GM19238 (cell line): ENCODE measurements at regions not wholly inside any gene's neighbourhood (a gene's known extent, or its start where the extent isn't known, plus 50 kb on each side); places are given as distances from the start of the nearest gene placed in this dataset.
"Not testable (repeated sequence)": the region's sequence is repeated elsewhere in the genome, so short reads cannot be mapped to it uniquely, and the experiment has no call there.

ENCODE experiments used
- DNase-seq: peaks from one replicate; pipeline ENCODE4 v3.0.0; 2011; ENCODE audit warnings: low spot score; ENCODE audit not compliant: insufficient read length

DNA sequence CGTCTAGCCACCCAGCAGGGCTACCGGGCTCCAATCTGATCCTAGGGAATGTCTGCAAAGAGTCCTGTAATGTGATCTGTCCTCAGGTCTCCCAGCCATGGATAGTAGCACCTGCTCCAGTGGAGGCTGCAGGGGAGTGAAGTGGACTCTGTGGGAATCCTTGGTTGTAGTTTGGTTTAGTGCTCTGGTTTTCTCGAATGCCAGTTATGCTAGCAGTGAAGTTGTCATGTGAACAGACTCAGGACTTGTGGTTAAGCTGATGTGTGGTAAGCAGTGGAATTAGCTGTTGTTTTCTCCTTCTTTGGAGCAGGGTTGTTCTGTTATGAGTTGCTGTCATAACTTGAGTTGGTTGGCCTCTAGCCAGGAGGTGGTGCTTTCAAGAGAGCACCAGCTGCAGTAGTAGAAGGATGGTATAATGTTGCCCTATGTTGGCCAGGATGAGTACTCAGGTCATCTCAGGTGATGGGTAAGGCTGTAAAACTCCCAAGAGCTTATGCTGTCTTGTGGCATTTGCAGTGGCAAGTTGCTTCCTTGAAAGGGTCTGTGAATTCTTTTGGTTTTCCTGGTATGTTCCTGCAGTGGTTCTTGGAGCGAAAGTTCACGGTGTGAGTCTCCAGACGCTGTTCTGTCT, 390.2 kb downstream of the UTRN start:
- DNase-seq, result no peak

DNA sequence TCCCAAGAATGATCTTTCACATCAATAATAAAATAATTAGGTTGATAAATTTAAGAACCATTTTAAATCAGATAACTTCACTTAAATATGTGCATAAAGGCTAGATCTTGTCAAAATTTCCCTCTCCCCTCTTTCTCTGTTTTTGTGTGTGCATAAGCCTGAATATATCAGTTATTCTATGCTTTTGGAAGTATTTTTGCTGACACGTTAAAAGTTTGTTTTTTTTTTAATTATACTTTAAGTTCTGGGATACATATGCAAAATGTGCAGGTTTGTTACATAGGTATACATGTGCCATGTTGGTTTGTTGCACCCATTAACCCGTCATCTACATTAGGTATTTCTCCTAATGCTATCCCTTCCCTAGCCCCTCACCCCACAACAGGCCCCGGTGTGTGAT, 391.2 kb downstream of the UTRN start:
- not testable (repeated sequence) for DNase-seq

DNA sequence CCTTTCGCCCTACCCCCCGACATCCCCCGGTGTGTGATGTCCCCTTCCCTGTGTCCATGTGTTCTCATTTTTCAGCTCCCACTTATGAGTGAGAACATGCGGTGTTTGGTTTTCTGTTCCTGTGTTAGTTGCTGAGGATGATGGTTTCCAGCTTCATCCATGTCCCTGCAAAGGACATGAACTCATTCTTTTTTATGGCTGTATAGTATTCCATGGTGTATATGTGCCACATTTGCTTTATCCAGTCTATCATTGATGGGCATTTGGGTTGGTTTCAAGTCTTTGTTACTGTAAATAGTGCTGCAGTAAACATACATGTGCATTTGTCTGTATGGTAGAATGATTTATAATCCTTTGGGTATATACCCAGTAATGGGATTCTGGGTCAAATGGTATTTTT, 392.1 kb downstream of the UTRN start:
- DNase-seq, result not testable (repeated sequence)

DNA sequence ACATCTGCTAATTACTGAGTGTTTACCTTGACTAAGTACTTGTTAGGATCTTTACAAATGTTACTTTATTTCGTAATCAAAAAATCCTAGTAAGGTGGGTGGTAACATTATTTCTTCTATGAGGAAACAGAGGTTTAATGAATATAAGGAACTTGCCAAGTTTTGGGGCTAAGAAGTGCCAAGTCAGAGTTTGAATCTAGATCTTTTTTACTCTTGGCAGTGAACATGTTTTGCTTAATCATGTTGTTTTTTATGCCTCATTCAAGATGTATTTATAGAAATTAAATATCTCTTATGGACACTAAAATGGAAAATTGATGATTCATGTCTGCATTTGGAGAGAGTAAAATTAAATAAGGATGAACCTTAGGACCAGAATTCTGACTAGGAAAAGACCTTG, 393.7 kb downstream of the UTRN start:
- DNase-seq, result no peak

DNA sequence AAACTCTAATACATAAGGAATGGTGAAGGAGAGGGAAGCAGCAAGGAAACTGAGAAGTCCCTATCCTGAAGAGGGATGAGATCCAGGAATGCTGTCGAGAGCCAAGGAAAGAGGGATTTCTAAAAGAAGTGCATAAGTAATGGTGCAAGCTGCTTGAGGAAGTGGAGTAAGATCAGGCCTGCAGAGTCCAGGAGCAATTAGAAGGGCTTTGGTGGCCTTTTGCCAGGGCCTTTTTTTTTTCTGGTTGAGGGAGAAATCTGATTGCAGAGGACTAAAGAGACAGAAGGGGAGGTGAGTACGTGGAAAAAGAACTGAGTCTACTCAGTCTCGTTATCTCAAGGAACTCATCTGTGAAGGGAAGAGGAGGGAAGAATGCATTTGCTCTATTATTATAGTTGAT, 396.2 kb downstream of the UTRN start:
- no peak for DNase-seq

DNA sequence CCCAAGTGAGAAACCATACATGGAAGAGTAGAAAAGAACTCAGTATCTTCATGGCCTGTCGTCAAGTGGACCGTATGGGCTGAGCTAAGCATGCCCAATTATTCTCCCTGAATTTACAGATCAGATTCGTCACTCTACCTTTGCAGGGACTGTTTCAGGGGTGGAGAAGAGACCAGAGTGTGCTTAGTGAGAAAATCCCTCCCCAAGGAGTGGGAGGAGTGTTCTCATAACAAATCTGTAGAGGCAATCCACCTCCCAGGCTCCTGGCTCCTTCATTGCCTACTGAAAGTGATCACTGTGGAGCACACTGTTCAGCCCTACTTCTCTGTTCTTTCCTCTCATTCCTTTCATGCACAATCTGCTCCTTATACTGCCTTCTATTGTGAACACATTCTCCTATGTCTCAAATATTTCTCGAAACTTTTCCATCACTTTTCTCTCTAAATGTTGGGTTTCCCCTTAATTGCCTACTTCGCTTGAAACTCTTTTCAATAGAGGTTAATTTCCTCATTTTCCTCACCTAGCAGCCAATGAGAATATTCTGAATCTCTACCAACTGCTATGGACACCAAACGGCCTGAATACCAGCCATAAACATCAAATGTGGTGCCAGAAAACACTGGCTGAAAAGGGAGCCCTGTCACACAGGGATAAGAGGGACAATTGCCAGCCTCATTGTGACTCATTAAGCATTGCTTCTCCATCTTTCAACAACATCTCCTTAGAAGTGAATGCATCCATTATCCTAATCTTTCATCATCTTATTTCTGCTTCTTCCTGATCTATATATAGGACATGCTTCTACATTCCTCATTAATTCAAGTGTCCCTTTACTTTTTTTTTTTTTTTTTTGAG, 398.3 kb downstream of the UTRN start:
- DNase-seq, result no peak

DNA sequence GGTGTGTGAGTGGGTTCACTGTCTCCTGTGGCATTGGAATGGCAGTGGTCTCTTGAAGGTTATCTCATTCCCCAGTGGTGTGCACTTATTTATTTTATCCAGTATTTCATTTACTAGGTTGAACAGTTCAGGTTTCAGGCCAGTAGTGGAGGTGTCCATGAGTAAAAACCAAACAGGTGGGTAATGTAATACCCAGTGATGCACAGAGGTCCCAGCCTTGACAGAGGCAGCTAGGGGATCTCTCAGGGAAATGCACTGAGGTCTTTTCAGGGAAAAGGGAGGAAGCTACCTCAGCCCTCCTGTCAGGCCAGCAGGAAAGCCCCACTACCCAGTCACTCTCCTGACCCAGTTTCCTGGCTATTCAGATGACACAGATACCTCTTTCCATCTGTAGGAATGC, 403.6 kb downstream of the UTRN start:
- no peak for DNase-seq

GRCh38 chr6:144689503-144690040, 404.4 kb downstream of the UTRN start:
- no peak for DNase-seq

DNA sequence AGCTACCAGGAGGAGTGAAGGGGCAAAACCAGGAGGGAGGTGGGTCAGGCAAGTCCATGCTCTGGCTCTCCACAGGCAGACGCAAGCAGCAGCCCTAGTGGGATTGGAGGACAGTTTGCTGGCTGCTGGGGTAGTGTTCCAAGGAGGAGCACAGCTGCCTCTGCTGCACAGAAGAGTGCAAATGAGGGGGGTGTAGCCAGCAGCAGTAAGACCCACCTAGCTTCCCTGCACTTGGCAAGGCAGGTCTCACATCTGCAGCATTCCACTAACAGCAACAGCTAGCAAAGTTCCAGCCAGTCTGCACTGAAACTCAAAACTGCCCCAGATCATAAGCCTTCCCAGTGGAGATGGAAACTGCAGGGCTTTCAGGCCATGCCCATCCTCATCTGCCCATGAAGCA, 405.0 kb downstream of the UTRN start:
- DNase-seq, result no peak

DNA sequence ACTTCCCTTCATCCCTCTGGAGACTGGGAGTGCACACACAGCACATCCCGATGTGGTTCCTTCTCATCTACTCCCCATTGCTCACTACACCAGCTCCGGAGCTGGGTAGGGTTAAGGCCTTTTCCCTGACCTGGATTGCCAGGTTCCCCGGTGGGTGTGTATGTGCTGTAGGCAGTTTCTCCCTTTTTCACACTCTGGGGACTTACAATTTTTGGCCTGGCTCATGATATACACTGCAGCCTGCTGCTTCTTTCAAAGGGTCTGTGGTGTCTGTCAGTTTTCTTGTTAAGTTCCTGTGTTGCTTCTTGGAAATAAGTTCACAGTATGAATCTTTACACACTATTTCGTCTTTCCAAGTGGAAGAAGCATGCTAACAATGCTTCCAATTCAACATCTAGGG, 405.5 kb downstream of the UTRN start:
- no peak for DNase-seq

GRCh38 chr6:144692050-144692449, 406.9 kb downstream of the UTRN start:
- DNase-seq, result not testable (repeated sequence)

- DNase-seq, result no peak
Measured at GRCh38 chr6:144695858-144696533, 410.9 kb downstream of the UTRN start.

GRCh38 chr6:144696610-144697368, 411.7 kb downstream of the UTRN start:
- no peak for DNase-seq

GRCh38 chr6:144697369-144697760, 412.2 kb downstream of the UTRN start:
- no peak for DNase-seq

DNA sequence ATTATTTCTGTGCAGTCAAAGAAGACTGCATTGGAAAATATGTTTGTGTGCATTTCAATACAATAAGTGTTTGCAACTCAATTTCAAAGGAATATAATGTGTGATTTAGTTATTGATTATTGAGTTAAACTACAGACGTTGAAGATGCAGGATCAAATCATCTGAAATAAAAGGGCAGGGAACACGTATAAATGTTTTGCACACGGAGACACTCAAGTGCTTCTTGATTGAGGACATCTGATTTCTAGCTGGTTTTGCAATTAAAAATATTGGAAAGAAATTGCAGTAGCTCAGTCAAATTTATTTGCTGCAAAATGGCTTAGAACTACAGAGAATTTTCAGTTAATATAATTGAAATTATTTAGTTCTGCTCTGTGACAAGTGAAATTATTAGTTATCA, 412.7 kb downstream of the UTRN start:
- DNase-seq, result no peak

DNA sequence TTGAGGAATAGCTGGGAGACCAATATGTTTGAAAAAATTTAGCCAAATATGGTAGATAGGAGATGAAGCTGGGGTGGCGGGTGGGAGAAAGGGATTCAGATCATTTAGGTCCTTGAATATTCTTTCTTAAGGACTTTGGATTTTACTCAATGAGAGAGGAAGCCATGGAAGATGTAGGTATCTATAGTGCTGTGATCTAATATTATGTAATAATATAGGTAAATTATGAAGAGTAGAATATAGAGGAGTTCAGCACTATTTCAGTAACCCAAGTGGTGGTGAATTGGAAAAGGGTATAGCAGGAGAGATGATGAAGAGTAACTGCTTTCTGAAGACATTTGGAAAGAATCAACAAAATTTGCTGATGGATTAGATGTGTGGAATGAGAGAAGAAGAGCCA, 417.6 kb downstream of the UTRN start:
- DNase-seq, result no peak

DNA sequence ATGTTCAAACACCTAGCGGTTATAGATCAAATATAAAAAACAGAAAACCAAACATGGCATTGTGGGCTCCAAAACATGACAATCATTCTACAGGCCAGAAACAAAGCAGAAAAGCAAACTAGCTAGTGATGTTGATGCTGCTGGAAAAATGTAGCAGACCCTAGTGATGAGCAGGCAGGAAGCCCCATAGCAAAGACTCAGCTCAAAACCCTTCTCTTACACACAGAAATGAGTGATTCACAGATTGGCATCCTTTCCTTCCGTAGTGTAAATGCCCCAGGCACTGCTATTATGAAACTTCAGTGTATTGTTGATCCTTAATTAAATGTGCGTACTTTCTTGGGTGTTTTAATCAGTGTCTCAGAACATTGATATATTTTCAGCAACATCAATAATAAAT, 425.1 kb downstream of the UTRN start:
- DNase-seq, result no peak

DNA sequence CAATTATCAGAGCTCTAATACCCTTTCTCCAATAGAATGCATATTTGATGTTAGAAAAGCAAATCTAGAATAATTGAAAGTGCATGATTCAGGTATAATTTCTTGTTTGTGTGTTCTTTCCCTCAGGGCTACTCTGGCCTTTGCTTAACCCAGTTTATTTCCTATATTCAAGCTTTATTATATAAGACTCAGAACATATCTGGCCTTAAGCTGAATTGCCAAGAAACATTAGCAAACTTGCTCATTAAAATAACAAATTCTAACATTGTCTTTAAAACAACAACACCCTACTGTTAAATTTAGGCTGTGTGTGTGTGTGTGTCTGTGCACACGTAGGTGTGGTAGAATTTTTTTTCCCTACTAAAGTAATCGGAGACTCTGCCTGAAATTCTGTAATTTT, 426.5 kb downstream of the UTRN start:
- no peak for DNase-seq

GRCh38 chr6:144712541-144712940, 427.4 kb downstream of the UTRN start:
- no peak for DNase-seq

GRCh38 chr6:144714021-144714712, 429.0 kb downstream of the UTRN start:
- no peak for DNase-seq

- no peak for DNase-seq
Measured at GRCh38 chr6:144715344-144715743, 430.2 kb downstream of the UTRN start.
